HCT116 (cell line): ENCODE measurements at regions not wholly inside any gene's neighbourhood (a gene's known extent, or its start where the extent isn't known, plus 50 kb on each side); places are given as distances from the start of the nearest gene placed in this dataset.

Experiments
- ATAC-seq: fragments of 200-7000 bp; cut with Tn5 transposase; 2 replicates; pipeline ENCODE4 v1.9.1; 2020; ENCODE audit warnings: mild to moderate bottlenecking, moderate library complexity
- BruUV-seq: library from RNA; stranded (reverse); fragments of 400-500 nt; replicated peaks from 2 replicates; lab custom pipeline; 2021; lab: Mats Ljungman, UMichigan
- CTCF ChIA-PET: fragments of 300-600 bp; sonication (Branson Sonifier 250); formaldehyde crosslinking; loops from one replicate; lab custom pipeline; 2021; ENCODE audit warnings: antibody characterized with exemption; lab: Charles Lee
- POLR2A ChIA-PET: fragments of 300-600, 350-600 bp; sonication (Branson Sonifier 250); formaldehyde crosslinking; loops from one replicate; lab custom pipeline; 2021; ENCODE audit warnings: antibody characterized with exemption; lab: Charles Lee
- RAD21 ChIA-PET, 2 experiments: fragments of 300-600 bp; sonication (Branson Sonifier 250); formaldehyde crosslinking; loops; one replicate each; lab custom pipeline; 2023; ENCODE audit warnings: low total read pairs in 2 of 2; ENCODE audit not compliant: uncharacterized antibody in 2 of 2, unreplicated experiment in 2 of 2, low non-redundant PET in 1 of 2; lab: Charles Lee
- DNase-seq: peaks from one replicate; pipeline ENCODE4 v3.0.0-alpha.2; 2010; ENCODE audit warnings: low read depth, low spot score
- H2AFZ ChIP-seq: fragments of 200-600 bp; shearing (Covaris generic), sonication (generic); 2 replicates; pipeline ENCODE4 v1.6.1; 2017; ENCODE audit warnings: low read depth, mixed run types, mixed read lengths, antibody characterized with exemption, low read length; ENCODE audit not compliant: poor library complexity, severe bottlenecking
- H3K27ac ChIP-seq: 2 replicates; pipeline ENCODE4 v1.5.1; 2012; ENCODE audit warnings: low read depth, low read length
- H3K27me3 ChIP-seq: fragments of 200-600 bp; sonication (generic); 2 replicates; pipeline ENCODE4 v1.6.1; 2016; ENCODE audit warnings: mixed run types, low read length, mixed read lengths; ENCODE audit not compliant: insufficient read depth
- H3K36me3 ChIP-seq, 2 experiments: fragments of 200-500 bp in 1 of 2; fragments of 200-600 bp in 1 of 2; sonication (Bioruptor generic) in 1 of 2; sonication (generic) in 1 of 2; 2 replicates each; pipeline versions ENCODE4 v1.5.1 to v1.6.1; 2014 to 2016; ENCODE audit warnings: low read length in 2 of 2, inconsistent platforms in 1 of 2, mixed read lengths in 1 of 2, mixed run types in 1 of 2; ENCODE audit not compliant: insufficient read depth in 2 of 2, control insufficient read depth in 1 of 2
- H3K4me1 ChIP-seq, 2 experiments: fragments of 200-600 bp in 1 of 2; sonication (generic) in 1 of 2; 2 replicates each; pipeline versions ENCODE4 v1.5.1 to v1.6.1; 2012 to 2017; ENCODE audit warnings: low read length in 2 of 2, inconsistent platforms in 1 of 2, mild to moderate bottlenecking in 1 of 2, mixed read lengths in 1 of 2, mixed run types in 1 of 2, moderate library complexity in 1 of 2; ENCODE audit not compliant: insufficient read depth in 2 of 2, control insufficient read depth in 1 of 2
- H3K4me2 ChIP-seq: fragments of 200-600 bp; sonication (generic); 2 replicates; pipeline ENCODE4 v1.6.1; 2017; ENCODE audit warnings: mixed run types, low read length, mixed read lengths
- H3K4me3 ChIP-seq, 2 experiments: fragments of 200-600 bp in 1 of 2; sonication (generic) in 1 of 2; replicated peaks in 1 of 2; 2 replicates each; pipeline ENCODE4 v1.5.1; 2011 to 2016; ENCODE audit warnings: low read length in 2 of 2, control low read depth in 1 of 2, low read depth in 1 of 2, mild to moderate bottlenecking in 1 of 2, mixed read lengths in 1 of 2, mixed run types in 1 of 2
- H3K79me2 ChIP-seq: fragments of 200-600 bp; sonication (generic); 2 replicates; pipeline ENCODE4 v1.6.1; 2017; ENCODE audit warnings: mild to moderate bottlenecking, mixed run types, low read length, moderate library complexity, mixed read lengths; ENCODE audit not compliant: insufficient read depth
- H3K9ac ChIP-seq: fragments of 200-600 bp; sonication (generic); 2 replicates; pipeline ENCODE4 v1.6.1; 2016; ENCODE audit warnings: low read length, mixed read lengths
- H3K9me2 ChIP-seq: fragments of 200-600 bp; sonication (generic), shearing (Covaris generic); 2 replicates; pipeline ENCODE4 v1.6.1; 2017; ENCODE audit warnings: mixed run types, mild to moderate bottlenecking, moderate library complexity; ENCODE audit not compliant: insufficient read depth
- H3K9me3 ChIP-seq, 2 experiments: fragments of 200-500 bp in 1 of 2; fragments of 200-600 bp in 1 of 2; sonication (Bioruptor generic) in 1 of 2; sonication (generic) in 1 of 2; 2 replicates each; pipeline ENCODE4 v1.6.1; 2014 to 2017; ENCODE audit warnings: low read length in 2 of 2, mixed read lengths in 2 of 2, inconsistent platforms in 1 of 2, low read depth in 1 of 2, mild to moderate bottlenecking in 1 of 2, mixed run types in 1 of 2, moderate library complexity in 1 of 2; ENCODE audit not compliant: control insufficient read depth in 1 of 2, insufficient read depth in 1 of 2
- H4K20me1 ChIP-seq: fragments of 200-600 bp; sonication (generic), shearing (Covaris generic); 2 replicates; pipeline ENCODE4 v1.6.1; 2017; ENCODE audit warnings: mixed run types, mild to moderate bottlenecking, moderate library complexity; ENCODE audit not compliant: insufficient read depth
- ATF3 ChIP-seq: IDR thresholded peaks from 2 replicates; pipeline ENCODE4 v1.6.1; 2012
- CTCF ChIP-seq, 3 experiments: fragments of 200-600 bp in 1 of 3; sonication (generic) in 1 of 3; IDR thresholded peaks in 2 of 3; conservative IDR thresholded peaks in 1 of 3; 2 replicates each; pipeline ENCODE4 v1.5.1; 2012 to 2017; ENCODE audit warnings: low read depth in 2 of 3, low read length in 2 of 3, antibody characterized with exemption in 1 of 3, borderline replicate concordance in 1 of 3, control low read depth in 1 of 3, mild to moderate bottlenecking in 1 of 3, mixed read lengths in 1 of 3, mixed run types in 1 of 3, moderate library complexity in 1 of 3; ENCODE audit not compliant: insufficient read depth in 1 of 3
- EGR1 ChIP-seq: IDR thresholded peaks from 2 replicates; pipeline ENCODE4 v1.6.1; 2012; ENCODE audit warnings: low read depth
- ELF1 ChIP-seq: IDR thresholded peaks from 2 replicates; pipeline ENCODE4 v1.6.1; 2012; ENCODE audit warnings: low read depth, borderline replicate concordance
- EZH2phosphoT487 ChIP-seq: fragments of 200-600 bp; IDR thresholded peaks from 2 replicates; pipeline ENCODE4 v1.6.1; 2018; ENCODE audit warnings: antibody characterized with exemption, borderline replicate concordance
- FOSL1 ChIP-seq: IDR thresholded peaks from 2 replicates; pipeline ENCODE4 v1.6.1; 2012; ENCODE audit warnings: low read depth
- MAX ChIP-seq: IDR thresholded peaks from 2 replicates; pipeline ENCODE4 v1.6.1; 2012
- POLR2AphosphoS5 ChIP-seq: IDR thresholded peaks from 2 replicates; pipeline ENCODE4 v1.6.1; 2011; ENCODE audit warnings: mild to moderate bottlenecking, low read depth, low read length, moderate library complexity
- RAD21 ChIP-seq: IDR thresholded peaks from 2 replicates; pipeline ENCODE4 v1.6.1; 2012; ENCODE audit warnings: low read depth, mild to moderate bottlenecking
- SP1 ChIP-seq: IDR thresholded peaks from 2 replicates; pipeline ENCODE4 v1.6.1; 2012; ENCODE audit warnings: low read depth
- SRF ChIP-seq: IDR thresholded peaks from 2 replicates; pipeline ENCODE4 v1.6.1; 2012; ENCODE audit warnings: low read depth
- YY1 ChIP-seq: IDR thresholded peaks from 2 replicates; pipeline ENCODE4 v1.6.1; 2011; ENCODE audit warnings: low read length, low read depth, moderate library complexity, mild to moderate bottlenecking; ENCODE audit not compliant: insufficient replicate concordance; ENCODE audit errors: extremely low read depth
- ZFX ChIP-seq: fragments of 450-650 bp; IDR thresholded peaks from 2 replicates; pipeline ENCODE4 v1.6.1; 2017
- ZNF274 ChIP-seq: fragments of 200-500 bp; sonication (Bioruptor generic); IDR thresholded peaks from 2 replicates; pipeline ENCODE4 v1.6.1; 2014; ENCODE audit warnings: mild to moderate bottlenecking, low read depth, low read length, inconsistent platforms
- intact Hi-C: fragments of 100-400 bp; cut with micrococcal nuclease; formaldehyde crosslinking; loops from 2 replicates; pipeline ENCODE4 v1.10.0; 2022

GRCh38 chr5:125446986-125447385, 700.5 kb upstream of the ZNF608 start:
- RAD21 ChIA-PET: no interaction called here
- intact Hi-C loops: no loop called here

GRCh38 chr5:125450771-125451170, 704.3 kb upstream of the ZNF608 start:
- H2AFZ ChIP-seq: no peak overlapping the region
- intact Hi-C loops: no loop called here
- no peaks in the 10 kb centered on the region for H3K4me1 ChIP-seq
- H3K9me3 ChIP-seq: no peaks in the 10 kb centered on the region
- DNase-seq: no peak
- H4K20me1 ChIP-seq: no peaks in the 10 kb centered on the region
- no peak overlapping the region for H3K27ac ChIP-seq
- no peak for ATAC-seq
- RAD21 ChIA-PET: no interaction called here
- no peak overlapping the region for H3K4me2 ChIP-seq
- no peaks in the 10 kb centered on the region for H3K36me3 ChIP-seq
- BruUV-seq: no TSS peak
- H3K9me2 ChIP-seq: no peaks in the 10 kb centered on the region
- CTCF ChIA-PET: no interaction called here
- no peak overlapping the region for H3K9ac ChIP-seq
- POLR2A ChIA-PET: no interaction called here
- no peak overlapping the region for H3K4me3 ChIP-seq
- H3K79me2 ChIP-seq: no peaks in the 10 kb centered on the region
- TF ChIP-seq FOSL1: no peak
- TF ChIP-seq ZNF274: no peak
- no peak for TF ChIP-seq MAX
- no peak for TF ChIP-seq SRF
- TF ChIP-seq SP1: no peak
- TF ChIP-seq YY1: no peak
- TF ChIP-seq RAD21: no peak
- TF ChIP-seq CTCF (IDR thresholded peaks at IDR 0.05 in 2 of 3, conservative IDR thresholded peaks at IDR 0.05 in 1 of 3; ENCODE audit: borderline replicate concordance in 1 of 3, insufficient read depth in 1 of 3, low read depth in 2 of 3, low read length in 2 of 3): no peak
- no peak for TF ChIP-seq ELF1
- no peak for TF ChIP-seq EZH2phosphoT487
- TF ChIP-seq ZFX: no peak
- TF ChIP-seq ATF3: no peak
- TF ChIP-seq POLR2AphosphoS5: no peak
- no peaks in the 10 kb centered on the region for H3K27me3 ChIP-seq

More at GRCh38 chr5:125446986-125447385, 700.5 kb upstream of the ZNF608 start:
- POLR2A ChIA-PET: no interaction called here
- Histone ChIP-seq H3K36me3 (no peaks in the 10 kb centered on the region), H3K4me3 (no peak overlapping the region), H3K79me2 (no peaks in the 10 kb centered on the region), H3K27ac (no peak overlapping the region), H3K9ac (no peak overlapping the region), H3K9me3 (no peaks in the 10 kb centered on the region), H4K20me1 (no peaks in the 10 kb centered on the region), H3K27me3 (no peaks in the 10 kb centered on the region), H3K4me2 (no peak overlapping the region), H2AFZ (no peak overlapping the region), H3K4me1 (no peaks in the 10 kb centered on the region), H3K9me2 (no peaks in the 10 kb centered on the region)
- CTCF ChIA-PET: no interaction called here
- DNase-seq: no peak
- ATAC-seq: no peak
- TF ChIP-seq EGR1 (no peak), CTCF (IDR thresholded peaks at IDR 0.05 in 2 of 3, conservative IDR thresholded peaks at IDR 0.05 in 1 of 3; ENCODE audit: borderline replicate concordance in 1 of 3, insufficient read depth in 1 of 3, low read depth in 2 of 3, low read length in 2 of 3) (no peak)
- BruUV-seq: no TSS peak
